HG03439 (cell line): ENCODE measurements at regions not wholly inside any gene's neighbourhood (a gene's known extent, or its start where the extent isn't known, plus 50 kb on each side); places are given as distances from the start of the nearest gene placed in this dataset.
A peak's percentile ranks its signal among the peaks of the same experiment; 100 is the strongest.

Source experiments
- ATAC-seq: cut with Tn5 transposase; IDR thresholded peaks from one replicate; pipeline ENCODE4 v1.9.1; 2021; ENCODE audit warnings: mild to moderate bottlenecking, moderate library complexity; ENCODE audit not compliant: unreplicated experiment

DNA sequence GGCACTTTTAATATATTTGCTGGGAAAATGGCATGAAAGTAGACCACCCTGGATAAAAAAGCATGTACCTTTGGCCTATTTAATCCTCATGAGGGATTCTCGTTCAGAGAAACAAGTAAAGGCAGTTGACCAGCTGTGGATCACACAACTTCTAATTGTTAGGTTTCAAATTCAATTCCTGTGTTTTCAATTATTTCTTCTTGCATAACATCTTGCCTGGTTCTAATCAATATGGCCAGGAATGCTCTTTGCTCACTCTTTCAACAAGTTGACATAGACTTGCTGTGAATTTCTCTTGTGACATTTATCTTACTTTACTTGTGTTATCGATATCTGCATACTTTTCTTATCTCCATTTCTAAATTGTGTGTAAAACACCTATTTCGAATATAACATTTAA lies 211.8 kb downstream of the SLC7A11 start:
- ATAC-seq = no peak

DNA sequence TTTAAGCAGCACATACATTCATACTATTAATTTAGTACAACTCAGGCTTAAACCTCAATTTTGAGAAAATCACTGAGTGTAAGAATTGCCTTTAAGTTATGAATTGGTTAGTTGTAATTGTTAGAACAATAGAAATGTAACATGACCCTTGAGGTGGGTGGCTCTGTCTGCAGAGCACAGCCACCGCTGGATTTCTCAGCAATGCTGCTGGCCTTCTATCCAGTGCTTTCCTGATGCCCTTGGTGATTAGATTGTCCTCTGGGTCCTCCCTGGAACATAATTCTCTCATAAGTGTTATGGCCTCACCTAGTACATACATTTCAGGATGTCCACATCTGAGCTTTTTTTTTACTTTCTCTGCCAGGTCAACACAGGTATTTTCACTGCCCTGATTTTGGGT lies 213.2 kb downstream of the SLC7A11 start:
- no peak for ATAC-seq

DNA sequence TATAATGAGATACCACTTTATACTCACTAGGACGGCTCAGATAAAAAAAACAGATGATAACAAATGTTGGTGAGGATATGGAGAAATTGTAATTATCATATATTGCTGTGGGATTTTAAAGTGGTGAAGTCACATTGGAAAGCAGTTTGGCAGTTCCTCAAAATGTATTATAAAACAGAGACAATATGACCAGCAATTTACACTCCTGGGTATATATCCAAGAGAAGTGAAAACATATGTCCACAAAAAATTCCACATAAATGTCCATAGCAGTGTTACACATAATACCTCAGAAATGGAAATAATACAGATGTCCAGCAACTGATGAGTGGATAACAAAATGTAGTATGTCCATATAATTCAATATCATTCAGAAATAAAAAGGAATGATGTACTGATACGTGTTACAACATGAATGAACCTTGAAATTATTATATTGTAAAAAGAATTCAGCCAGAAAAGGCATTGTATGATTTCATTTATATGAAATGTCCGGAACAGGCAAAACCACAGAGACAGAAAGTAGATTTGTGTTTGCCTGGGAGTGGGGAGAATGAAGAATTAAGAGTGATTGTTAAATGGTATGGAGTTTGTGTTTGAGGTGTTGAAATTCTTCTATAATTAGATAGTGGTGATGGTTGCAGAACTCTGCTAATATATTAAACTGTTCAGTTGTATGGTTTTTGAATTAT lies 220.9 kb downstream of the SLC7A11 start:
- no peak for ATAC-seq

DNA sequence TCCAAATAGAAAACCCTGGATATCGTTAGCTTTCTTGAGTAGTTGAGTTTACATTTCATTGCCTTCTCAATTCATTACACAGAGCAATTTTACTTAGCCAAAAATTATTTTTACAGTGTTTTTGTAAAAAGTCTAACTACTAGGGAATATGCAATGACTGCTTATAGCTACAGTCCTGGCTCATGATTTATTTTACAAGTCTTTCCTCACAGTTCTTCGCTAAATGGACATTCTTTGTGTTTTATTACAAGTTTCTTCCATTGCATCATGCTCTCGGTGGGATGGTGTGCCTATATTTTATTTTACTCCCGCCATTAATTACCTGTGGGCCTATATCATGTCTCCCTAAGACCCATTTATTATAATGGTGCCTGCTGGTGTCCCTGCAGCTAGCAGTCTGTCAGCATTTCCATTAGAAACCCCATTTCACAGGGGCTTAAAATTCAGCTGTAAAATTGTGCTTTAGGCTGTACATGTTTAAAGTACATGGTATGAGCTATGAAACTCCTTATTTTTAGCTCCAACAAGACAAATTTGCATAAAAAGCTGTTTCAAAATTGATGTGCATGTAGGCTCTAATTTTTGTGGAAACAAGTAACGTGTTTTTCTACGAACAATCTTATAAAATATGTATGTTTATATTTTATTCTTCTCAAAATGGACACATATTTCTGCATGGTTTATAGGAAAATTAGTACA lies 227.4 kb downstream of the SLC7A11 start:
- ATAC-seq = no peak

DNA sequence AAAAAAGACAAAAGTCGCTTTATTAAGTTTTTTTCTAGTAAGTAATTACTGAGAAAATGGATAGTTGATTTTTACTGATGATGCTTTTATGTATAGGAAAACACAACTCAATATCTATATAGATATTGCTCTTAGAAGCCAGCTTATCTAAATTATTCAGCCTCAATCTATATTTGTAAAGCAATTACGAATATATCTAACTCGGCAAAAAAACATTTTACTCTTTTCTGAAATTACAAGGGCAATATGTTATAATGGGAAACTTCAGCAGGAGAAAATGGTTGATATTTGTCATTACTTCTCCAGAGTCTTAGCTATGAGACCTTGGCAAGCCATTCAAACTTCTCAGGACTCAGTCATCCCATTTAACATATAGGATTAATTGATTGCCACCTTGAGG lies 228.5 kb downstream of the SLC7A11 start:
- ATAC-seq = no peak

DNA sequence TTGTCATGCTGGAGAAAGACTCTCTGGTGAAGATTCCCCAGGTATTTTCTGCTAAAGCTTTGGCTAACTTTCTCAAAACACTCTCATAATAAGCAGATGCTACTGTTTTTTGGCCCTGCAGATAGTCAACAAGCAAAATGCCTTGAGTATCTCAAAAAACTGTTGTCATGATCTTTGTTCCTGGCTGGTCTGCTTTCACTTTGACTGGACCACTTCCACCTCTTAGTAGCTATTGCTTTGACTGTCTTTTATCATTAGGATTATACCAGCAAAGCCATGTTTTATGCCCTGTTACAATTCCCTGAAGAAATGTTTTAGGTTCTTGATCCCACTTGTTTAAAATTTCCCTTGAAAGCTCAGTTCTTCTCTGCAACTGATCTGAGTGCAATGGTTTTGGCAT lies 231.5 kb downstream of the SLC7A11 start:
- ATAC-seq = peak; percentile 62

DNA sequence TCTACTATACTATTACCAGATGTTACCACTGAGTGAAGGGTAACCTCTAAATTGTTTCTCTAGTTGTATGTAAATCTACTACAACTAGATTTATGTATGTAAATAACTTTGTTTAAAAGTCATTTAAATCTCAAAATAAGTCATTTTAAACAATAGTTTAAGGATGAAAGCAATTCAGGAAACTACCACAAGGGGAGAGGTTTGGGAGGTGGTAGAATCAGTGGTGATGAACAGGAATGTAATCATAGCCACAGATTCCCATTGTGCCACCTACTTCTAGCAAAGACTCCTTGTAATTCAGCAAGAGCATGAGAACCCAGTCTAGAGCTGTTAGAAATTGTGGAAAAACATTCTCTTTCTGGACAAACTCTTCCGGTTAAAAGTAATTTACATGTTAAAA lies 234.6 kb downstream of the SLC7A11 start:
- no peak for ATAC-seq

DNA sequence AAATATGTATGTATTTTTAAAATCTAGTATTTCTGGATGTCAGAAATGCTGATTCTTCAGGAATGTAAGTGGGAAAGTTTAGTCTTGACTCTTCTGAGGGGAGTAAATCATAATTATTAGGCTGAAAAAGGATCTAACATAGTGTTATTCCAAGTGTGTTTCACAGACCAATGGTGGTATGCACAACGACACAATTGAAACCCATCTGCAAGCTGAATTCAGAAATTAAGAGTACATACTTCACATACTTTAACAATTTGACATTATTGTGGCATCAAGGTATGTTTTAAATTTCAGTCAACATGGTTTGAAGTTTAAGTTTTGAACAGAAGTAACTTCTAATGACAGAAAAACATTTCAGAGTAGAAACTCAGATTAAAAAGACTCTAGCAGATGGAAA lies 236.7 kb downstream of the SLC7A11 start:
- no peak for ATAC-seq

DNA sequence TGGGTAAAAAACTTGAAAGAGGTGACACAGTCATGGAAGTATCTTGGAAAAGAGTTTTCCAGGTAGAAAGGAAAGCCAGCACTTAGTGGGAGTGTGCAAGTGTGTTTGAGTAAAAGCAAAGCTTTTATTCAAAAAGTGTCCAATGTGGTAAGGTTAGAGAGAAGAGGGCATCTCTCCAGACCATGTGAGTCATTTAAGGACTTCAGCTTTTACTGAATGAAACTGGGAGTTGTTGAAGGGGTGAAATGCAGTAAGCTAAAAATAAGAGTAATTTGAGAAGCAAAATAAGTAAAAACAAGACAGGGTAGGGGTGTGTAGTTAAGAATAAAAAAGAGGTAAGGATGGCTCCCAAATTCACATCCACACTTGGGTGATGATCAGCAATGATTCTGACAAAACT lies 238.9 kb downstream of the SLC7A11 start:
- ATAC-seq = peak; percentile 99

DNA sequence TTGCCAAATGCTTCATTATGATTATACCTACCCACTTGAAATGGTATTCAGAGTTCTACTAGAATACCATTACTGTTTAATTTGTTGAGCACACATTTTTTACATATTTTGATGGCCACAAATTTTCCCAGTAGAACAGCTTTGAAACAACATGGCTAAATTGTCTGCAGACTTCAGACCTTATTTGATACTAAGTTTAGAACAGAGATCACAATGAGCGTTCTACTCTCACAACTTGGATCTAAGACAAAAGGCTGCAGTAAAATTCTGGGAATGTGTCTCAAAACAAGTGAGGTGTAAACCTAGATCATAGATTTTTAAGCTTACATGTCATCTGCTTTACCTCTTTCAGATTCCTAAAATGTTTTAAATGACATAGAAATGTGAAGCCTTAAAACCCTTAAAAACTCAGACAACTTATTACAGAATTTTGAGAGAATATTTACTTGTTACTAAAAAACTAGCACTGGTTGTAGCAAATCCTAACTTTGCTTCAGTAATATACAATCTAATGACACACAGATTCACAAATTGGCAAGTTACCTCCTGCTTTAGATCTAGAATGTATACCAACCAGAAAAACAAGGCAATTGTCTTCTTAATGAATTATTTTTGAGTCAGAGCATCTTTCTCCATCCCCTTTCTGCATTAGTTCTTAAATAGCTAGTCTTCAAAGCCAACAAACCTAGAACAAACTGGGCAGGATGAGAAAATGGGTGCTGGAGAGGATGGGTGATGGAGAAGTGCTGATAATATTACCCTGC lies 243.3 kb downstream of the SLC7A11 start:
- ATAC-seq = no peak

DNA sequence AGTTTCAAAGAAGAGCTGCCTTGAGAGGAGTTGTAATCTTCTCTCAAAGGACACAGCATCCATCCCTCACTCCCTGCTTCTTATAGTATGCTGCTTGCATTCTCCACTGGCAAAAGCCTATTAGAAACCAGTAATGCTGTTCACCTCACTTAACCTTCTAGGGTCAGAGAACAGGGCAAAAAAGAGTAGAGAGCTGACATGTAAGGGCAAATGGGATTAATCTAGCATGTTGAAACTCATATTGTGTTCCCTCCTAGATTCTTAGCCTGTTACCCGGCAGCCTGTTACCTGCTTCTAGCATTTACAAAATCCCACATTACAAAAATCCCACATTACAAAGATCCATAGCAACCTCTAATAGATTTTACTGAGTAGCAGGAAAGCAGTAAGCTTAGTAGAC lies 244.7 kb downstream of the SLC7A11 start:
- ATAC-seq = no peak

DNA sequence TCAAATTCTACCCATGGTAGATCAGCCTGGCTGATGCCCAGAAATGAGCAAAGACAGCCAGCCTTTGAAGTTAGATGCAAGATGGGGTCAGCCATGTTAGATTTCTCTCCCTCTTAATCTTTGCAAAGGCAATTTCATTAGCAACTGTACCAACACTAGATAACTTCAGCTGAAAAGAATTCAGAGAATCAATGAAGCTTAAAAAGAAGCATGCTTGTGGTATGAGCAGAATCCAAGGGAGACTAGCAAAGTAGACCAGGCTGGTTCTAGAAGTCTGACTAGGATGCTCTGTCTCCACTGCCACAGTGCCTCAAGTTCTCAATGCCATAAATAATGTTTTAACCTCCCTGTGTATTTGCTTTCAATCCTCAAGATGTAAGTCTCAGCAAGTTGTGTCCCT lies 247.3 kb downstream of the SLC7A11 start:
- no peak for ATAC-seq

DNA sequence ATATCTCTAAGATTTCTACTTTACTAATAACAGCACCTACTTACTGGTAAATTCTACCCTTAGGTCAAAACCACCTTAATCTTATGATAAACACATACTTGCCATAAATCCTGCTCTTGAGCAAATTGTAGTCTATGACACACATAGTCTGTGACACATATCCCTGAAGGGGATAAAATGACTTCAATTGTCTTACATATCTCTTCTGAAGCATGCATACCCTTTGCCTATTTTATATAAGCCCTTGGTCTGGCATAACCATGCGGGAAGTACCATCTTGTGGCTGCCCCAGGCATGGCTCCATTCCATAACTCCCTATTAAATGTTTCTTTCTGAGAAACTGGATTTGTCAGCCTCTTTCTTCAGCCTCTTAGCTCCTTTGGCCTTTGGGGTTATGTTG lies 248.9 kb downstream of the SLC7A11 start:
- ATAC-seq = no peak

DNA sequence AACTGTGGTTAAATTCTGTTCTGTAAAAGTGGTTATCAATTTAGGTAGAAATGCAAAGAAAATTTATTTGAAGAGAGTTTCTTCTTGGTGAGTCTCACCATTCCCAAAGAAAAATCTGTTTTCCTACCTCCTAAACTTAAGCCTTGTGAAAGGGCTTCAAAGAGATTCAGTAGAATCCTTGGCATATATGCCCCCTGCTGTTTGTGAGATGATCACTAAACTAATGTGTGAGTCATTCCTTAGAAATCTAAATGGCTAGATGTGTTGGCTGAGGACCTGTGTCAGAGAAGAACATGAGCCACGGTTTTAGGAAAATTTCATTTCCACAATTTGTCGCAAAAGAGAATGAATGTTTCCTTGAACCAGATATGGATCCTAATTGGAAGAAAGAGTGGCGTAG lies 260.9 kb downstream of the SLC7A11 start:
- no peak for ATAC-seq

DNA sequence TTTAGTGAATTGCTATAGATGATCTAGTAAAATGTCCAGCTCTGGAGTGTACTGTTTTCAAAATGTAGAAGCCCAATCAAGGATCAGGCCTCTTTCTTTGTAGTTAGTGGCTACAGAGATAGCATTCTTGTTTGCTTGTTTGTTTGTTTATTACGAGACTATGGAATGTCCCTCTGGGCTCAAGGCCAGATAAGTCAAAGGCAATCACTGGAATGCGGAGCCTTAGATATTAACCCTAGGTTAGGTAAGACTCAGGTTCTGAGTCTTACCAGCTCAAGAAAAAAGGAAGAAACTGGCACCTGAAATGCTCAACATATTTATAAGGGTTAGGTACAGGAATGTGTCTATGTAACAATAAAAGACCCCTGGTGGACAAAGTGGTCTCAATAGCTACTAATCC lies 261.5 kb downstream of the SLC7A11 start:
- ATAC-seq = no peak

DNA sequence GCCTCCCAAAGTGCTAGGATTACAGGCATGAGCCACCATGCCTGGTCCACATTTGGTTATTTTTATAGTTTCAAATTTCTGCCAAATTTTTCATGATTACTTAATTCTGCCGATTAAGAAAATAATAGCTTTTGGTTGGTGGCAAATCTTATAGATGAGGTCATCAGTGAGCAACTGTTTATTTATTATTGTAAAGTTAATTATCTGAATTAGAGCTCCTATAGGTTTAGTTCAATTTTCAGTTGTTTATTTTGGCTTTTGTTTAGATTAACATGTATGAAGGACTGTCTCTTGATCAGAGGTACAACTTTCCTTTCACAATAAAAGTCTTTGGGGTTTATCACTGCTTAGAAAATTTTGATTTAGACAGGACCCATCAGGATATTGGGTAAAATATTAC lies 262.2 kb downstream of the SLC7A11 start:
- ATAC-seq = no peak

DNA sequence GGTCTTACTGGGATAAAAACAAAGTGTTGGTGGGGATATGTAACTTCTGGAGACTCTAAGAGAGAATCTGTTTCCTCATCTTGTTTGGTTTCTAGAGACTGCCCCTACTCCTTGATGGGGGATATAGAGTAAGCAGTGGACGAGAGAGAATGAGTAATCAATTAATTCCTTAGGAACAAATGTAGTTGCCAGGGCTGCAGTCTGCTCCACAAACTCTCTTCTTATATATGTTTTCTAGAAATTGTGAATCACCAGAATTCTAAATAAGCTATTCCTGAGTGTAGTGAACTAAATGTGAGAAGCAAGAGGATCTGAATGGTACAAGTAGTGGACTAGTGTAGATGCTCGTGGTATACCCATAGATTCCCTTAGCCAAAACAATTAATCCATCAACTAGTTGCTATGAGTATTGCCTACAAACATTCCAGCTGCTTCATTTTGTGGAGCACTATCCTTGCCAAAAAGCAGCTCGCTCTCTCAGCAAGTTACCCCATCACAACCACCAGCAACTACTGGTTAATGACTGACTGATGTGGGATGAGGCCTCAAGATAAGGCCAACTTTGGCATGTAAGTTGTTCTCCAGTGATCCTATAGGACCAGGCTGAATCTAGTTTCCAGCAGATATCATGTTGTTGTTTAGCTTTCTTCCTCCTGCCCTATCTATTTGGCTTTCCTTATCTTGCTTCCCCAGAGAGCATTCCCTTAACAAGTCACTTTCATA lies 273.0 kb downstream of the SLC7A11 start:
- no peak for ATAC-seq

DNA sequence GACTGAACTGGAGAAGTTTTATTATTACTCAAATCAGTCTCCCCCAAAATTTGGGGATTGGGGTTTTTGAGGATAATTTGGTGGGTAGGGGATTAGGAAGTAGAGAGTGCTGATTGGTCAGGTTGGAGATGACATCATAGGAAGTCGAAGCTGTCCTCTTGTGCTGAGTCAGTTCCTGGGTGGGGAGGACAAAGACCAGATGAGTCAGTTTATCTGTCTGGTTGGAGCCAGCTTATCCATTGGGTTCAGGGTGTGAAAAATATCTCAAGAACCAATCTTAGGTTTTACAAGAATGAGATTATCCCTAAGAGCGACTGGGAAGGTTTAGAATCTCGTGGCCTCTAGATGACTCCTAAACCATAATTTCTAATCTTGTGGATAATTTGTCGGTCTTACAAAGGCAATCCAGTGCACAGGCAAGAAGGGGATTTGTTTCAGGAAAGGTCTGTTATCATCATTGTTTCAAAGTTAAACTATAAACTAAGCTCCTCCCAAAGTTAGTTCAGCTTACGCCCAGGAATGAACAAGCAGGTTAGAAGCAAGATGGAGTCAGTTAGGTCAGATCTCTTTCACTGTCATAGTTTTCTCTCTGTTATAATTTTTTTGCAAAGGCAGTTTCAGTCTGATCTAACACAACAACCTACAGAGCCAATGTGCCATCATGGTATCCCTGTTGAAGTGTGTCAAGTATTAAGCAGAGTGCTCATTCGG lies 274.5 kb downstream of the SLC7A11 start:
- ATAC-seq = no peak

DNA sequence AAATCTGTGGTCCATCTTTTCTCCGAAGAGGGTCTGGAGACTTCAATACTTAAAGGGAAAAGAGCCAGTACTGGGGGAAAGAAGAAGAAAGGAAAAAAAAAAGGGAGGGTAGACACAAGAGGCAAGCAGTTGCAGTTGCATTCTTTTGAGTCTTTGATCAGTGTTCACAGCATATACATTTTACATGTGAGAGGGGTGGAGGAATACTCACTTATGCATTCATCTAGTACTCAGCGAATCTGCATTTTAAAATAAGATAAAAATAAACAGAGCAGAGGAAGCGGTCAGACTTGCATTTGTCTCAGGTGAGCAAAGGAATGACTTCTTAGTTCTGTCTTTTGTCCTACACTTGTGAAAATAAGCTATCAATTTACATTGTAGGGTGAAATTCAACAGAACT lies 275.6 kb downstream of the SLC7A11 start:
- ATAC-seq = no peak

DNA sequence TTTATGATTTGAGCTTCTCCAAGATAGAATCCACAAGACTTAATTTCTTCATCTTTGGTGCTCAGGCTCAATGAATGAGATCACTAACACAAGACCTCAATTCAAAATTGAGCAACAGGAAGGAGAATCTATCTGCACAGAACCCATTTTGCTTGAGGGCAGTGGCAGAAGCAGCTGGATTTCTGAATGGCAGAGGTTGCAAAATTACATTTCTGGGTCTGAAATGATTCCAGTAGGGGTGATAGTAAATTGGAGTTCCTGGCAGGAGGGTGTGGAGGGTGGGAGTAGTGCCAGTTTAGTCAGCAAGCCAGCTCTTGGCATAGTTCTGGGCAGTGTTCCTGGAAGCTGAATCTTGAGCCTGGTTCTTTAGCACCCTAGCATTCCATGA lies 281.1 kb downstream of the SLC7A11 start:
- ATAC-seq = no peak
